H9 (cell line): ENCODE measurements at regions not wholly inside any gene's neighbourhood (a gene's known extent, or its start where the extent isn't known, plus 50 kb on each side); places are given as distances from the start of the nearest gene placed in this dataset.

ENCODE experiments used
- DNase-seq: peaks from one replicate; pipeline ENCODE4 v3.0.0-alpha.2; 2017
- H2AFZ ChIP-seq: one replicate; pipeline ENCODE4 v1.6.1; 2013; ENCODE audit warnings: mild to moderate bottlenecking, low read length, control low read depth, moderate library complexity
- H2AK5ac ChIP-seq: 2 replicates; pipeline ENCODE4 v1.6.1; 2013; ENCODE audit warnings: low read length, control low read depth, mixed read lengths; ENCODE audit not compliant: insufficient read length
- H2BK120ac ChIP-seq: one replicate; pipeline ENCODE4 v1.6.1; 2013; ENCODE audit warnings: low read depth, mild to moderate bottlenecking, low read length, control low read depth, inconsistent platforms; ENCODE audit not compliant: poor library complexity, severe bottlenecking
- H2BK12ac ChIP-seq: 2 replicates; pipeline ENCODE4 v1.6.1; 2013; ENCODE audit warnings: low read length, control low read depth, mixed read lengths, low read depth; ENCODE audit not compliant: insufficient read length
- H2BK15ac ChIP-seq: 2 replicates; pipeline ENCODE4 v1.6.1; 2013; ENCODE audit warnings: low read depth, low read length, control low read depth
- H2BK20ac ChIP-seq: one replicate; pipeline ENCODE4 v1.6.1; 2013; ENCODE audit warnings: low read depth, mild to moderate bottlenecking, low read length, control low read depth, inconsistent platforms; ENCODE audit not compliant: poor library complexity, severe bottlenecking
- H2BK5ac ChIP-seq: 2 replicates; pipeline ENCODE4 v1.6.1; 2013; ENCODE audit warnings: low read length, control low read depth, mixed read lengths; ENCODE audit not compliant: insufficient read length
- H3K14ac ChIP-seq: 2 replicates; pipeline ENCODE4 v1.6.1; 2013; ENCODE audit warnings: low read length, control low read depth; ENCODE audit not compliant: insufficient read depth
- H3K18ac ChIP-seq: 2 replicates; pipeline ENCODE4 v1.6.1; 2013; ENCODE audit warnings: low read depth, mild to moderate bottlenecking, mixed read lengths, low read length, control low read depth; ENCODE audit not compliant: insufficient read length
- H3K23ac ChIP-seq: 2 replicates; pipeline ENCODE4 v1.6.1; 2013; ENCODE audit warnings: low read length, control low read depth, mixed read lengths, low read depth; ENCODE audit not compliant: insufficient read length
- H3K23me2 ChIP-seq: 2 replicates; pipeline ENCODE4 v1.6.1; 2013; ENCODE audit warnings: low read depth, mild to moderate bottlenecking, mixed read lengths, low read length, control low read depth; ENCODE audit not compliant: insufficient read length, poor library complexity, severe bottlenecking
- H3K27ac ChIP-seq: 2 replicates; pipeline ENCODE4 v1.5.1; 2013; ENCODE audit warnings: low read length, control low read depth, mixed read lengths, low read depth; ENCODE audit not compliant: insufficient read length
- H3K27me3 ChIP-seq: 2 replicates; pipeline ENCODE4 v1.6.1; 2013; ENCODE audit warnings: low read length, control low read depth, inconsistent platforms; ENCODE audit not compliant: insufficient read depth
- H3K4ac ChIP-seq: 2 replicates; pipeline ENCODE4 v1.6.1; 2013; ENCODE audit warnings: low read depth, mild to moderate bottlenecking, control low read depth, inconsistent platforms, low read length, moderate library complexity
- H3K4me1 ChIP-seq: 2 replicates; pipeline ENCODE4 v1.6.1; 2013; ENCODE audit warnings: low read length, control low read depth, inconsistent platforms; ENCODE audit not compliant: insufficient read depth
- H3K4me2 ChIP-seq: 2 replicates; pipeline ENCODE4 v1.6.1; 2013; ENCODE audit warnings: low read length, control low read depth, mixed read lengths; ENCODE audit not compliant: insufficient read length, insufficient read depth
- H3K56ac ChIP-seq: 2 replicates; pipeline ENCODE4 v1.6.1; 2013; ENCODE audit warnings: low read depth, mild to moderate bottlenecking, mixed read lengths, low read length, control low read depth; ENCODE audit not compliant: insufficient read length
- H3K79me1 ChIP-seq: 2 replicates; pipeline ENCODE4 v1.6.1; 2013; ENCODE audit warnings: low read depth, mild to moderate bottlenecking, moderate library complexity, low read length, control low read depth, inconsistent platforms; ENCODE audit not compliant: insufficient read depth, poor library complexity, severe bottlenecking
- H3K79me2 ChIP-seq: 2 replicates; pipeline ENCODE4 v1.6.1; 2013; ENCODE audit warnings: low read length, control low read depth, inconsistent platforms; ENCODE audit not compliant: insufficient read depth
- H3K9ac ChIP-seq: 2 replicates; pipeline ENCODE4 v1.6.1; 2013; ENCODE audit warnings: low read length, control low read depth, mixed read lengths; ENCODE audit not compliant: insufficient read length; ENCODE audit errors: extremely low read depth
- H3K9me3 ChIP-seq: one replicate; pipeline ENCODE4 v1.6.1; 2013; ENCODE audit warnings: low read depth, low read length, inconsistent platforms; ENCODE audit not compliant: control insufficient read depth
- H3T11ph ChIP-seq: one replicate; pipeline ENCODE4 v1.6.1; 2013; ENCODE audit warnings: mild to moderate bottlenecking, low read length, control low read depth, inconsistent platforms
- H4K20me1 ChIP-seq: one replicate; pipeline ENCODE4 v1.6.1; 2013; ENCODE audit not compliant: control insufficient read depth, insufficient read length, insufficient read depth
- H4K5ac ChIP-seq: 2 replicates; pipeline ENCODE4 v1.6.1; 2013; ENCODE audit warnings: low read depth, mild to moderate bottlenecking, mixed read lengths, low read length, control low read depth; ENCODE audit not compliant: insufficient read length
- H4K8ac ChIP-seq: replicated peaks from 2 replicates; pipeline ENCODE4 v1.6.1; 2013; ENCODE audit warnings: low read length, control low read depth, mixed read lengths, low read depth; ENCODE audit not compliant: insufficient read length
- H4K91ac ChIP-seq: 2 replicates; pipeline ENCODE4 v1.6.1; 2013; ENCODE audit warnings: low read depth, mild to moderate bottlenecking, moderate library complexity, mixed read lengths, low read length, control low read depth; ENCODE audit not compliant: insufficient read length
- H3K27ac Mint-ChIP-seq, 3 experiments: 2 replicates in 2 of 3; 3 replicates in 1 of 3; pipeline ENCODE4 v1.8.0; 2020 to 2021; ENCODE audit warnings: mixed read lengths in 3 of 3, mild to moderate bottlenecking in 1 of 3, moderate library complexity in 1 of 3
- H3K27me3 Mint-ChIP-seq: 2 replicates; pipeline ENCODE4 v1.8.0; 2021; ENCODE audit warnings: low read depth, mild to moderate bottlenecking, moderate library complexity, mixed read lengths
- H3K36me3 Mint-ChIP-seq, 3 experiments: 2 replicates in 2 of 3; 3 replicates in 1 of 3; pipeline ENCODE4 v1.8.0; 2020 to 2021; ENCODE audit warnings: low read depth in 3 of 3, mixed read lengths in 3 of 3; ENCODE audit not compliant: insufficient read depth in 1 of 3
- H3K4me1 Mint-ChIP-seq, 2 experiments: 2 replicates each; pipeline ENCODE4 v1.8.0; 2020; ENCODE audit warnings: mixed read lengths in 2 of 2
- H3K4me3 Mint-ChIP-seq, 2 experiments: 2 replicates in 1 of 2; 3 replicates in 1 of 2; pipeline ENCODE4 v1.8.0; 2020 to 2021; ENCODE audit warnings: mild to moderate bottlenecking in 2 of 2, mixed read lengths in 2 of 2, moderate library complexity in 1 of 2
- H3K9me3 Mint-ChIP-seq, 2 experiments: 2 replicates in 1 of 2; 3 replicates in 1 of 2; pipeline ENCODE4 v1.8.0; 2020; ENCODE audit warnings: mild to moderate bottlenecking in 2 of 2, mixed read lengths in 2 of 2, moderate library complexity in 1 of 2
- CTCF ChIP-seq: fragments of 200-600 bp; sonication (generic); conservative IDR thresholded peaks from 3 replicates; pipeline ENCODE4 v1.8.0; 2021; ENCODE audit warnings: antibody characterized with exemption, mild to moderate bottlenecking
- WGBS: extraction: QIAGEN DNeasy Blood & Tissue Kit; methylation state at CpG from one replicate; pipeline ENCODE4 v1.1.7; 2013; ENCODE audit warnings: missing lambda C conversion rate, low lambda C conversion rate, mixed read lengths; ENCODE audit not compliant: insufficient read length; ENCODE audit errors: extremely low coverage; 5-methylcytosine and 5-hydroxymethylcytosine counted together

- Histone ChIP-seq H2BK12ac (no peak overlapping the region), H3T11ph (no peak overlapping the region), H3K14ac (no peak overlapping the region), H3K27me3 (no peaks in the 10 kb centered on the region), H2BK5ac (no peak overlapping the region), H2BK20ac (no peak overlapping the region), H3K4me1 (no peaks in the 10 kb centered on the region), H4K20me1 (no peaks in the 10 kb centered on the region), H2AFZ (no peak overlapping the region), H3K9ac (no peak overlapping the region), H4K8ac (no peak overlapping the region), H4K5ac (no peak overlapping the region), H3K18ac (no peak overlapping the region), H2BK120ac (no peak overlapping the region), H2BK15ac (no peak overlapping the region), H4K91ac (no peak overlapping the region), H3K9me3 (no peaks in the 10 kb centered on the region), H3K79me2 (no peaks in the 10 kb centered on the region), H3K27ac (no peak overlapping the region), H3K23ac (no peak overlapping the region), H3K4me2 (no peak overlapping the region), H3K4ac (no peak overlapping the region), H3K23me2 (no peaks in the 10 kb centered on the region), H3K56ac (no peak overlapping the region), H2AK5ac (no peak overlapping the region), H3K79me1 (no peaks in the 10 kb centered on the region)
- Mint-ChIP-seq H3K4me1 (peaks cover 0 to 10% of the 10 kb centered on the region in 2 experiments; a peak in 1 of 4 replicates), H3K4me3 (no peak overlapping the region), H3K9me3 (no peaks in the 10 kb centered on the region; a peak in 1 of 5 replicates), H3K36me3 (no peaks in the 10 kb centered on the region), H3K27ac (no peak overlapping the region), H3K27me3 (no peaks in the 10 kb centered on the region; the same call in 1 of the 2 replicates)
- DNase-seq: no peak
- WGBS: no CpG with 5 or more reads among the region's 9 CpGs
- no peak for TF ChIP-seq CTCF
These were observed 117.9 kb upstream of the PTPN1 start for GRCh38 chr20:50392138-50392866.
